ENCODE measurements at regions not wholly inside any gene's neighbourhood (a gene's known extent, or its start where the extent isn't known, plus 50 kb on each side); places are given as distances from the start of the nearest gene placed in this dataset.

GRCh38 chr13:65057986-65058385 lies 2172.2 kb downstream of the PCDH9 start:
- no peaks in the 10 kb centered on the region for H3K27me3 ChIP-seq (ENCODE audit: insufficient read depth, low read length)
- H4K91ac ChIP-seq (ENCODE audit: insufficient read length, low read depth, low read length): no peak overlapping the region
- no peak overlapping the region for H2AFZ ChIP-seq (ENCODE audit: low read length)
- Mint-ChIP-seq H3K9me3 (peaks cover 0 to 4% of the 10 kb centered on the region in 2 experiments; a peak in 2 of 5 replicates), H3K27ac (no peak overlapping the region), H3K4me1 (no peaks in the 10 kb centered on the region), H3K4me3 (no peak overlapping the region), H3K36me3 (ENCODE audit: insufficient read depth in 1 of 3, low read depth in 3 of 3) (no peaks in the 10 kb centered on the region), H3K27me3 (ENCODE audit: low read depth) (peaks cover 2% of the 10 kb centered on the region; the same call in 1 of the 2 replicates)
- H3K23me2 ChIP-seq (ENCODE audit: insufficient read length, low read depth, low read length, poor library complexity, severe bottlenecking): no peaks in the 10 kb centered on the region
- no peak overlapping the region for H3K4me2 ChIP-seq (ENCODE audit: insufficient read depth, insufficient read length, low read length)
- DNase-seq: no peak
- H3K56ac ChIP-seq (ENCODE audit: insufficient read length, low read depth, low read length): no peak overlapping the region
- H4K8ac ChIP-seq (replicated peaks; ENCODE audit: insufficient read length, low read depth, low read length): no peak overlapping the region
- no peak overlapping the region for H3K23ac ChIP-seq (ENCODE audit: insufficient read length, low read depth, low read length)
- no peak overlapping the region for H3K27ac ChIP-seq (ENCODE audit: insufficient read length, low read depth, low read length)
- no peak overlapping the region for H3K9ac ChIP-seq (ENCODE audit: extremely low read depth, insufficient read length, low read length)
- H3K4me1 ChIP-seq (ENCODE audit: insufficient read depth, low read length): no peaks in the 10 kb centered on the region
- H3K79me1 ChIP-seq (ENCODE audit: insufficient read depth, low read depth, low read length, poor library complexity, severe bottlenecking): no peaks in the 10 kb centered on the region
- no peak for TF ChIP-seq CTCF (conservative IDR thresholded peaks at IDR 0.05)
- no CpG with 5 or more reads among the region's 3 CpGs for WGBS (ENCODE audit: extremely low coverage, insufficient read length, low lambda C conversion rate)
- H3K4ac ChIP-seq (ENCODE audit: low read depth, low read length): no peak overlapping the region
- H4K20me1 ChIP-seq (ENCODE audit: control insufficient read depth, insufficient read depth, insufficient read length): no peaks in the 10 kb centered on the region
- H3T11ph ChIP-seq (ENCODE audit: low read length): no peak overlapping the region
- no peak overlapping the region for H2BK20ac ChIP-seq (ENCODE audit: low read depth, low read length, poor library complexity, severe bottlenecking)
- H4K5ac ChIP-seq (ENCODE audit: insufficient read length, low read depth, low read length): no peak overlapping the region
- H2BK5ac ChIP-seq (ENCODE audit: insufficient read length, low read length): no peak overlapping the region
- H3K18ac ChIP-seq (ENCODE audit: insufficient read length, low read depth, low read length): no peak overlapping the region
- H3K9me3 ChIP-seq (ENCODE audit: control insufficient read depth, low read depth, low read length): no peaks in the 10 kb centered on the region
- no peak overlapping the region for H2BK120ac ChIP-seq (ENCODE audit: low read depth, low read length, poor library complexity, severe bottlenecking)
- H2BK12ac ChIP-seq (ENCODE audit: insufficient read length, low read depth, low read length): no peak overlapping the region
- no peak overlapping the region for H3K14ac ChIP-seq (ENCODE audit: insufficient read depth, low read length)
- no peaks in the 10 kb centered on the region for H3K79me2 ChIP-seq (ENCODE audit: insufficient read depth, low read length)
- H2AK5ac ChIP-seq (ENCODE audit: insufficient read length, low read length): no peak overlapping the region
- no peak overlapping the region for H2BK15ac ChIP-seq (ENCODE audit: low read depth, low read length)
